Nephron progenitor cell (in vitro differentiated cells): ENCODE measurements at regions not wholly inside any gene's neighbourhood (a gene's known extent, or its start where the extent isn't known, plus 50 kb on each side); places are given as distances from the start of the nearest gene placed in this dataset.

ENCODE experiments used
- DNase-seq: peaks from one replicate; pipeline ENCODE4 v3.0.0; 2021
- H3K27ac Mint-ChIP-seq: 2 replicates; pipeline ENCODE4 v1.8.0; 2021; ENCODE audit warnings: mild to moderate bottlenecking, moderate library complexity, mixed read lengths
- H3K27me3 Mint-ChIP-seq: 2 replicates; pipeline ENCODE4 v1.8.0; 2021; ENCODE audit warnings: mild to moderate bottlenecking, low read depth, mixed read lengths; ENCODE audit not compliant: poor library complexity
- H3K36me3 Mint-ChIP-seq: 2 replicates; pipeline ENCODE4 v1.8.0; 2021; ENCODE audit warnings: low read depth, mixed read lengths
- H3K4me1 Mint-ChIP-seq: 2 replicates; pipeline ENCODE4 v1.8.0; 2021; ENCODE audit warnings: mixed read lengths
- H3K4me3 Mint-ChIP-seq: 2 replicates; pipeline ENCODE4 v1.8.0; 2021; ENCODE audit warnings: mild to moderate bottlenecking, moderate library complexity, mixed read lengths
- H3K9me3 Mint-ChIP-seq: 2 replicates; pipeline ENCODE4 v1.8.0; 2021; ENCODE audit warnings: mild to moderate bottlenecking, moderate library complexity, mixed read lengths
- TF ChIP-seq, protein P1 (sequence below): fragments of 200-600 bp; sonication (generic); IDR thresholded peaks from 2 replicates; pipeline ENCODE4 v1.5.0; 2021; ENCODE audit warnings: antibody characterized with exemption

DNA sequence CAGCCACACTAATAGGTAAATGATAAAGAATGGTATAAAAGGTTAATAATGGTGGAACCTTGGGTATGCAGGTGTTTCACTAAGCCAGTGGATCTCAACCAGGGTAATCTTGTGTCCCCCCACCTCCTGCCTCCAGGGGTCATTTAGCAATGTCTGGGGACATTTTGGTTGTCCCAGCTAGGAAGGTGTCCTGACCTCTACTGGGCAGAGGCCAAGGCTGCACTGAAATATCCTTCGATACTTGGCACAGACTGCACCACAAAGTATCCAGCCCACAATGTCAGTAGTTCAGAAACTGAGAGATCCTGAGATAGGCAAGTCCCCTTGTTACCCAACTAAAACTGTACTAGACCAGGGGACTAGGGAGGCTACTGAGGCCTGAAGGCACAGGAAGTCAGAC lies 113.6 kb upstream of the TIAM1 start:
- Mint-ChIP-seq H3K27ac (no peak overlapping the region), H3K9me3 (peaks cover 17% of the 10 kb centered on the region), H3K27me3 (no peaks in the 10 kb centered on the region), H3K4me1 (peaks cover 19% of the 10 kb centered on the region), H3K4me3 (no peak overlapping the region), H3K36me3 (peaks cover 69% of the 10 kb centered on the region)
- no peak for DNase-seq
- TF ChIP-seq, protein P1, sequence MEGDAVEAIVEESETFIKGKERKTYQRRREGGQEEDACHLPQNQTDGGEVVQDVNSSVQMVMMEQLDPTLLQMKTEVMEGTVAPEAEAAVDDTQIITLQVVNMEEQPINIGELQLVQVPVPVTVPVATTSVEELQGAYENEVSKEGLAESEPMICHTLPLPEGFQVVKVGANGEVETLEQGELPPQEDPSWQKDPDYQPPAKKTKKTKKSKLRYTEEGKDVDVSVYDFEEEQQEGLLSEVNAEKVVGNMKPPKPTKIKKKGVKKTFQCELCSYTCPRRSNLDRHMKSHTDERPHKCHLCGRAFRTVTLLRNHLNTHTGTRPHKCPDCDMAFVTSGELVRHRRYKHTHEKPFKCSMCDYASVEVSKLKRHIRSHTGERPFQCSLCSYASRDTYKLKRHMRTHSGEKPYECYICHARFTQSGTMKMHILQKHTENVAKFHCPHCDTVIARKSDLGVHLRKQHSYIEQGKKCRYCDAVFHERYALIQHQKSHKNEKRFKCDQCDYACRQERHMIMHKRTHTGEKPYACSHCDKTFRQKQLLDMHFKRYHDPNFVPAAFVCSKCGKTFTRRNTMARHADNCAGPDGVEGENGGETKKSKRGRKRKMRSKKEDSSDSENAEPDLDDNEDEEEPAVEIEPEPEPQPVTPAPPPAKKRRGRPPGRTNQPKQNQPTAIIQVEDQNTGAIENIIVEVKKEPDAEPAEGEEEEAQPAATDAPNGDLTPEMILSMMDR: peak; percentile 18

DNA sequence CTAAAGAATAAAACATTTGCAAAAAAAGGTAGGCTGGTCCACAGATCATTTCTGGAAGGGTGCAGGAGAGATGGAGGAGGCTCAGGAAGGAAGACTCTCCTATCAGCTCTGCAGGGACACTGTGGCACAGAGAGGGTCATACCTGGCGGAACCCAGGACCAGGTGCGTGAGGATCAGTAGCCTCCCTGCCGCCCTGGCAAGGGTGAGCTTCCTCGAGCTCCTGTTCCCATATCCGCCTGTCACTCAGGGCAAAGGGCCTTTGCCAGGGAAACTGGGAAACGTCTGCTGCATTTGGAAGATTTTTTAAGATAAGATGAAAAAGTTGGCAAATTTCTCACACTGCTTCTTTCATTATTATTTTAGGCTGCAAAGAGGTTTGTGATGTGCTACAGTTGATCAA lies 112.1 kb upstream of the TIAM1 start:
- TF ChIP-seq, protein P1: no peak
- H3K27ac Mint-ChIP-seq: no peak overlapping the region
- peaks cover 18% of the 10 kb centered on the region for H3K9me3 Mint-ChIP-seq
- no peaks in the 10 kb centered on the region for H3K27me3 Mint-ChIP-seq
- no peak for DNase-seq
- no peak overlapping the region for H3K4me3 Mint-ChIP-seq
- H3K36me3 Mint-ChIP-seq: peaks cover 74% of the 10 kb centered on the region
- H3K4me1 Mint-ChIP-seq: peaks cover 12% of the 10 kb centered on the region

DNA sequence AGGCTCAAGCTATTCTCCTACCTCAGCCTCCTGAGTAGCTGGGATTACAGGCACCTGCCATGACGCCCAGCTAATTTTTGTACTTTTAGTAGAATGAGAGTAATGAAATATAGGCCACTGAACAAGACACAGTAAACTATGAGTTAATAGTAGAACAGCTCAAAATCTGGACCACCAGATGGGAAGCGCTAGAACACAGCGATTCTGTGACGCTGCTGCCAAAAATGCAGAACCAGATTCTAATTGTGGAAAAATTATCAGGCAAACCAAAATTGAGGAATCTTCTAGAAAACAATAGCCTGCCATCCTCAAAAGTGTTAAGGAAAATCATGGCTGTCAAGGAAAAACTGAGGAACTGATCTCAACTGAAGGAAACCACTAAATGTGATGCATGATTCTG lies 111.4 kb upstream of the TIAM1 start:
- DNase-seq: no peak
- peaks cover 14% of the 10 kb centered on the region for H3K4me1 Mint-ChIP-seq
- H3K36me3 Mint-ChIP-seq: peaks cover 70% of the 10 kb centered on the region
- no peak overlapping the region for H3K4me3 Mint-ChIP-seq
- TF ChIP-seq, protein P1: no peak
- H3K27ac Mint-ChIP-seq: no peak overlapping the region
- H3K9me3 Mint-ChIP-seq: peaks cover 18% of the 10 kb centered on the region
- H3K27me3 Mint-ChIP-seq: no peaks in the 10 kb centered on the region

DNA sequence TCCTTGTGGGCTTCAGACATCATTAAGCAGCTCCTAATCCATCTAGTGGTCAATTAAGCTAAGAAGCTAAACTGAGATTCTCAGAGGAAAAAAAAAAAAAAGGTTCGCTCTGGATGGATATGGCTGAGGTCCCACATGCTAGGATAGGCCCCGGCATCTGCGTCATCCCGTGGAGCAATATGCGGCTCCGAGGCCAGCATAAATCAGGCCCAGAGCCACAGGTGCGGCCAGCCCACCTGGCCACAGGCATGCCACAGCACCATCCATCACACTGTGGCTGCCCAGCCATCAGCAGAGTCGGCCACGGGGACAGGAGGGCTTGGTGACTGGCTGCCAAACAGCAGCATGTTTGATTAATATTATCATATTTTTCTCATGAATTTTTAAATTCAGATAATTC lies 106.9 kb upstream of the TIAM1 start:
- TF ChIP-seq, protein P1: no peak
- Mint-ChIP-seq H3K4me1 (peaks cover 9% of the 10 kb centered on the region), H3K9me3 (peaks cover 18% of the 10 kb centered on the region), H3K27me3 (no peaks in the 10 kb centered on the region), H3K27ac (no peak overlapping the region), H3K36me3 (peaks cover 62% of the 10 kb centered on the region), H3K4me3 (no peak overlapping the region)
- no peak for DNase-seq

DNA sequence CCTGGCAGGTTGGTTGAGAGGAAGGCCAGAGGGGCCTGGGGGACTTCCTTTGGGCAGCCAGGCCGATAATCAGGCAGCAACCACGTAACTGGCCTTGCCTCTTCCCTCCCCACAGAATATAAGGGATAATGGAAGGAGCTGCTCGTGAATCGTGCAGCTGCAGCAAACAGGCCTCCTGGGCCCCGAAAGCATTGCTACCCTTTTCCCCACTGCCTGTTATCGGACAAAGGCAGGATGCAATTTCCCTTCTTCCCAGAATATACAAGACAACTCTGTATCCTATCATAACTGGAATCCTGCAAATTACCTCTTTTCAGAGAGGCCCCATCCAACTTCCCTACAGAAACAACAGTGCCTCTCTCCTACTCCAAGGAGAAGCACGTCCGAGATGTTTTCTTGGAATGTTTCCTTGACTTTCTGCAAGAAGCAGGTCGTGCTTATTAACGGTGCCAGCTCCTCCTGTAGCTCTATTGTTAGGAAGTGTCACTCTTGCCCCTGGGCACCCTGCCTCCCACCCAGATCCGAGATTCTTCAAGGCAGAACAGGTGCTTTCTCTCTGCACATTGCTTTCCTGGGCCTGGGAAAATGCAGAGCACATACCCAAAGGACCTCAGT lies 106.0 kb upstream of the TIAM1 start:
- peaks cover 18% of the 10 kb centered on the region for H3K9me3 Mint-ChIP-seq
- H3K4me3 Mint-ChIP-seq: no peak overlapping the region
- H3K27me3 Mint-ChIP-seq: no peaks in the 10 kb centered on the region
- H3K36me3 Mint-ChIP-seq: peaks cover 63% of the 10 kb centered on the region
- H3K27ac Mint-ChIP-seq: peak overlapping the region; percentile 42
- no peak for DNase-seq
- TF ChIP-seq, protein P1: no peak
- H3K4me1 Mint-ChIP-seq: peaks cover 9% of the 10 kb centered on the region

DNA sequence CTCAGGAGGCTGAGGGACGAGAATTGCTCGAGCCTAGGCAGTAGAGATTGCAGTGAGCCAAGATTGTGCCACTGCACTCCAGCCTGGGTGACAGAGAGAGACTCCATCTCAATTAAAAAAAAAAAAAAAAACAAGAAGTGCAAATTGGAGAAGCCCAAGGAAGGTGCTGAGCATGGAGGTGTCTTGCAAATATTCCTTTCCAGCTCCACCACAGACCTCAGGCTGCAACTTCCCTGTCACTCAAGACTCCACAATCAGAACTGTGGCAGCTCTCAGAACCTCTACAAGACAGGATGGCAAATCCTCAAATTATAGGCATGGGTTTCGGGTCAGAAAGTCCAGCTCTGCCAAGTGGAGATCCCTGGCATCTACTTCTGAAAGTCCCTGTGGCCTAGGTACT lies 104.4 kb upstream of the TIAM1 start:
- H3K4me3 Mint-ChIP-seq: no peak overlapping the region
- peaks cover 11% of the 10 kb centered on the region for H3K9me3 Mint-ChIP-seq
- H3K27me3 Mint-ChIP-seq: no peaks in the 10 kb centered on the region
- H3K36me3 Mint-ChIP-seq: peaks cover 64% of the 10 kb centered on the region
- peaks cover 13% of the 10 kb centered on the region for H3K4me1 Mint-ChIP-seq
- H3K27ac Mint-ChIP-seq: no peak overlapping the region
- no peak for DNase-seq
- TF ChIP-seq, protein P1: no peak
